ENCODE measurements at regions not wholly inside any gene's neighbourhood (a gene's known extent, or its start where the extent isn't known, plus 50 kb on each side); places are given as distances from the start of the nearest gene placed in this dataset.
"Not testable (repeated sequence)": the region's sequence is repeated elsewhere in the genome, so short reads cannot be mapped to it uniquely, and the experiment has no call there.

- DNase-seq (ENCODE audit: low spot score), result no peak
Measured at GRCh38 chr19:31037286-31037980, 311.8 kb downstream of the TSHZ3 start.

DNA sequence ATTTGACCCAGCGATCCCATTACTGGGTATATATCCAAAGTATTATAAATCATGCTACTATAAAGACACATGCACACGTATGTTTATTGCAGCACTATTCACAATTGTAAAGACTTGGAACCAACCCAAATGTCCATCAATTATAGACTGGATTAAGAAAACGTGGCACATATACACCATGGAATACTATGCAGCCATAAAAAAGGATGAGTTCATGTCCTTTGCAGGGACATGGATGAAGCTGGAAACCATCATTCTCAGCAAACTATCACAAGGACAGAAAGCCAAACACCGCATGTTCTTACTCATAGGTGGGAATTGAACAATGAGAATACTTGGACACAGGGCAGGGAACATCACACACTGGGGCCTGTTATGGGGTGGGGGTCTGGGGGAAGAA, 317.8 kb downstream of the TSHZ3 start:
- DNase-seq (ENCODE audit: low spot score), result not testable (repeated sequence)

- DNase-seq (ENCODE audit: low spot score), result no peak
Measured at GRCh38 chr19:31023038-31023437, 326.2 kb downstream of the TSHZ3 start.

- DNase-seq (ENCODE audit: low spot score), result no peak
Measured at GRCh38 chr19:31018936-31019335, 330.3 kb downstream of the TSHZ3 start.

DNA sequence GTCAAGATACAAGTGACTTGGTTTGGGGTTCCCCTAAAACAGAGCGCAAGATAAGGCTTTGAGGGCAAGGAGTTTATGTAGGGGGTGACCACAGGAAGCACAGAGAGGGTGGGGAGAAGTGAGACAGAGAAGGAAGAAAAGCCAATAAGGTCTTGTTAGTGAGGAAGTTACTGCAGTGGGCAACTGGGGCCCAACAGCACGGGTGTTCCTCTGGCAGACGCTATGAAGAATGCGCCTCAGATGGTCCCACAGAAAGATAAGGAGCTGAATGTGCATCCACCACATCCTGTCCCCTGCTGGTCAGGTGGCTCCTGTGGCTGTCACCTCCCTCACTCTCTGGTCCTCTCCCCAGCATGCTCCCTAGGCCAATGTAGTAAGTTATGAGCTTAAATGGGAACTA, 333.5 kb downstream of the TSHZ3 start:
- DNase-seq (ENCODE audit: low spot score), result no peak

GRCh38 chr19:31014668-31015067, 334.6 kb downstream of the TSHZ3 start:
- DNase-seq (ENCODE audit: low spot score), result no peak

DNA sequence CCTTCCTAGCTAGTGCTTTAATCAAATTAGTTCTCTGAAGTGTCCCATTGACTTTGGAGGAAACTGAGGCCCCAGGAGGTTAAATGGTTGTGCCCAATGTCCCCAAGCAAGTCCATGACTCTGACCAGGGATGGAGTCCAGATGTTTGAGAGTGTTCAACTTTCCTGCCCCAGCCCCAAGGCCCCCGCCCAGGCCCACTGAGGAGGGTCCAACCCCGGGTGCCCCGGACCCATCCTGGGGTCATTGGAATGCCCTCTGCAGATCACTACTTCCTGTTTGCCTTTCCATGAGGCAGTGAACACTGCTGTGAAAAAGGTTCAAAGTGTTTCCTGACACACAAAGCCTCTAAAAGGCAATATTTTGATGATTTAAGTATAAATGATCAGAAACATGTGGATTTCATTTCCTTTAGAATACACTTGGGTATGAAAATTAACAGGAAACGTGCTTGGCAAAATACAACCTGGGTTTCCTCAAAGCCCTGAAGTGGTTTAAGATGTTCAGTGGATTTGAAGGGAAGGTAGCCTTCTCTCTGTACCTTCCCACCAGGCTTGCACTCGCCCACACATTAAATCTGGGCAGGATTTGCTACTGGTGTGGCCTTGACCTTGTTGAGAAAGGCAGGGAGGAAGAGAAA, 335.7 kb downstream of the TSHZ3 start:
- no peak for DNase-seq (ENCODE audit: low spot score)

- DNase-seq (ENCODE audit: low spot score), result no peak
Measured at GRCh38 chr19:31002518-31003244, 346.6 kb downstream of the TSHZ3 start.

DNA sequence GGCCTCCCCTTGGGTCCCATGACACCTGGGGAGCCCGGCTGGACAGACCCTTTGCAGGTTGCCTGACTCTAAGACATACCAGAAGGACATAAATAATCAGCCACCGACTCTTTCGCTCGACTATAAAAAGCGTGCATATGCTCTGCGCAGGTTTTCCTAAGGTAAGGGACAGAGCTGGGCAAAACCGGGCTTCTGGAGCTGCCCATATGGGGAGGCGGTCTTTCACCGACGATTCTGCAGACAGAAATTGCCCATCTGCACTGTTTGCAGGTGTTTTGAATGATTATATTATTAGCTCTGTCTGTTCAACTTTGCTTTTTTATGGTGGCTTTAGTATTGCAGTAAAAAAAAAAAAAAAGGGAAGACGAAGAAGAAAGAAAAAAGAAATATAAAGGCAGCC, 347.2 kb downstream of the TSHZ3 start:
- DNase-seq (ENCODE audit: low spot score), result no peak

DNA sequence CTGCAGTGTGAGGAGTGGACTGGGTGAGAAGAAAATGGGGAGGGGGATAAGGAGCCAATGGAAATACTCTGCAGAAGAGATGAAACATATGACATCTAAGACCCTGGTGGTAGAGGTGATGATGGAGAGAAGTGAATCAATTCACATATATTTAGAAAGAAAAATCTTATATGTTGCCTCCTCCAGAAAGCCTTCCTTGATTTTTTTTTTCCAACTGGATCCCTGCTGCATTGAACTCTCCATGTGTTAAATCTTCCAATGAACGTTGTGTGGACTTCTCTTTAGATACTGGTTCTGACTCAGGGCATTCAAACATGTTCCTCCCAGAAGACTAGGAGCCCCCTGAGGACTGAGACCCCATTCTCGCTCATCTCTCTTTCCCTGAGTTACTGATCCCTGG, 348.3 kb downstream of the TSHZ3 start:
- DNase-seq (ENCODE audit: low spot score), result no peak

GRCh38 chr19:30999726-31000125, 349.5 kb downstream of the TSHZ3 start:
- DNase-seq (ENCODE audit: low spot score), result no peak

- no peak for DNase-seq (ENCODE audit: low spot score)
Measured at GRCh38 chr19:30997222-30997621, 352.0 kb downstream of the TSHZ3 start.

- no peak for DNase-seq (ENCODE audit: low spot score)
Measured at GRCh38 chr19:30978639-30979038, 370.6 kb downstream of the TSHZ3 start.

DNA sequence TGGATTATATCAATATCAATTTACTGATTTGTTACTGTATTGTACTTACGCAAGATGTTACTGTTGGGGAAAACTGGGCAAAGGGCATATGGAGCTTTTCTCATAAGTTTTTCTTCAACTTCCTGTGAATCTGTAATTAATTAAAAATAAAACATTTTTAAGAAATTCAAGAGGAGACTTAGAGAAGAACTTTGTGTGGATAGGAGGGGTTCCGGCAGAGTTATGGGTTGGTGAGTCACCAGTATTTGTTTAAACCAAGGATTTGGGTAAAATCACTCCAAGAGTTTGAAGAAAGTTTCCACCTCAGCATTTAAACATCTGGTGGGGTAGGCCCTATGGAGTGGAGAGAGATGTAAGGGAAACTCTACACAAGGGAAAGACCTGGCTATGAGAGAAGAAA, 379.6 kb downstream of the TSHZ3 start:
- DNase-seq (ENCODE audit: low spot score), result no peak

DNA sequence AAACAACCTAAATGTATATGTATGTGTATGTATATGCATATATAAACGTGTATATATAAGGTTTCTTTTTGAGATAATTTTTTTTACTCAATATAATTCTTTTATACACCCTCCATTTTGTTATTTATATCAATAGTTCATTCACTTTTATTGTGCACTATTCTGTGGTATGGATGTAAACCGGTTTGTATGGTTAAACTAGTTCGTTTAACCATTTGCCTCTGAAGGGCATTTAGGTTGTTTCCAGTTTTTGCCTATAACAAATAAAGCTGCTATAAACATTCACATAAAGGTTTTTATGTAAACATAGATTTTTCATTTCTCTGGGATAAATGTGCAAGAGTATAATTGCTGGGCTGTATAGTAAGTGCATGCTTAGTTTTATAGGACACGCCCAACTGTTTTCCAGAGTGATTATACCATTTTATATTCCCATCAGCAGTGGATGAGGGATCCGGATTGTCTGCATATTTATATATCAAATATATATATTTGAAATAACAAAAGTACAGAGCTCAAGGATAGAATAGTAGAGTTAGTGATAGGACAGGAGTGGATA, 380.3 kb downstream of the TSHZ3 start:
- DNase-seq (ENCODE audit: low spot score), result no peak

GRCh38 chr19:30968210-30968609, 381.0 kb downstream of the TSHZ3 start:
- DNase-seq (ENCODE audit: low spot score), result no peak

DNA sequence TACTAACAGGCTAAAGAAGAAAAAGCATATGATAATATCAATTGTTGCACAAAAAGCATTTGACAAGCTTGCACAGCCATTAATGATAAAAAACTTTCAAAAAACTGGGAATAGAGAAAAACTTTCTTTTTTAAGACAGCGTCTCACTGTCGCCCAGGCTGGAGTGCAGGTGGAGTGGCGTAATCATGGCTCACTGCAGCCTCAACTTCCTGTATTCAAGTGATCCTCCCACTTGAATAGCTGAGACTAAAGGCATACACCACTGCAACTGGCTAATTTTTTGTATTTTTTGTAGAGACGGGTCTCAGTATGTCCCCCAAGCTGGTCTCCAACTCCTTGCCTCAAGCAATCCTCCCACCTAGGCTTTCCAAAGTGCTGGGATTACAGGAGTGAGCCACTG, 382.8 kb downstream of the TSHZ3 start:
- no peak for DNase-seq (ENCODE audit: low spot score)

GRCh38 chr19:30959011-30959410, 390.2 kb downstream of the TSHZ3 start:
- no peak for DNase-seq (ENCODE audit: low spot score)

DNA sequence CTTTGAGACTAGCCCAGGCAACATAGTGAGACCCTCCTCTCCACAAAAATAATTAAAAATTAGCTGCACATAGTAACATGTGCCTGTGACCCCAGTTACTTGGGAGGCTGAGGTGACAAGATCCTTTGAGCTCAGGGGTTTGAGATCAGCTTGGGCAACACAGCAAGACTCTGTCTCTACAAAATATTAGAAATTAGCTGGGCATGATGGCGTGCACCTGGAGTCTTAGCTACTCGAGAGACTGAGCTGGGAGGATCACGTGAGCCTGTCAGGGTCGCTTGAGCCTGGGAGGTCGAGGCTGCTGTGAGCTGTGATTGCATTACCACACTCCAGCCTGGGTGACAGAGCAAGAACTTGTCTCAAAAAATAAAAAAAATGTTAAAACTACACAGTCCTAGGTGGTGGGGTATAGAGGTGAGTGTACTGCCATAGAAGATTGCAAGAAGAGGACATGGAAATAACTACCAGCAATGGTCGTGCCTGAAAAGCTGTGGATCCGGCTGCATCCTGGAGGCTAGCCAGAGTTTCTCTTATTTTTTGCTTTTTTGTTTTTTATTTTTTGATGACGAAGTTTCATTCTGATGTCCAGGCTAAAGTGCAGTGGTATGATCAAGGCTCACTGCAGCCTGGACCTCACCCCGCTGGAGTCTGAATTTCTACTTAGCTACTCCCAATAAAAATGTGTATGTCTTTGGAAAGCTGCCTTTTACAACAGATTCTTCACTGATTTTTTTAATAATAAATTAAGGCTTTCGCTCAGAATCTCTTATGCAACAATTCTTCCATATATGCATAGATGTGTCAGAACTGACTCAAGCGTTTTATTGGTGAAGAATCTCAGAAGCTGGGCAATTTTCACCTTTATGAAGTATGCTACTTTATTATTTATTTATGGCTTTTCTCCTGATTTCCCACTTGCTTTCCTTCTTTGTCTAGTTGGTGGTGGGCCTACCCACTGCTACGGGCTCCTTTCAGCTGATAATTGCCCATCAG, 393.8 kb downstream of the TSHZ3 start:
- DNase-seq (ENCODE audit: low spot score), result no peak

DNA sequence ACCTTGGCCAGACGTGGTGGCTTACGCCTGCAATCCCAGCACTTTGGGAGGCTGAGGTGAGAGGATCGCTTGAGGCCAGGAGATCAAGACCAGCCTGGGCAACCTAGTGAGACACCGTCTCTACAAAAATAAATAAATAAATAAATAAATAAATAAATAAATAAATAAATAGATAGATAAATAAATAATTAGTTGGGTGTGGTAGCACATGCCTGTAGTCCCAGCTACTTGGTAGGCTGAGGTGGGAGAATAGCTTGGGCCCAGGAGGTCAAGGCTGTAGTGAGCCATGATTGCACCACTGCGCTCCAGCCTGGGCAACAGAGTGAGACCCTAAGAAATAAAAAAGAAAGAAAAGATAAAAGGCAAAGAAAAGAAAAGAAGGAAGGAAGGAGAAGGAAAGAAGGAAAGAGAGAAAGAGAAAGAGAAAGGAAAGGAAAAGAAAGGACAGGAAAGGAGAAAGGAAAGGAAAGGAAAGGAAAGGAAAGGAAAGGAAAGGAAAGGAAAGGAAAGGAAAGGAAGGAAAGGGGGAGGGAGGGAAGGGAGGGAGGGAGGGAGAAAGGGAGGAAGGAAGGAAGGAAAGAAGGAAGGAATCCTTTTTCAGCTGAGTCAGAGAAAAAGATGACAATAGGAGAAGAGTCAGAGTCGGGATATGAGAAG, 404.8 kb downstream of the TSHZ3 start:
- DNase-seq (ENCODE audit: low spot score), result not testable (repeated sequence)
